Endodermal cell (in vitro differentiated cells): ENCODE measurements at regions not wholly inside any gene's neighbourhood (a gene's known extent, or its start where the extent isn't known, plus 50 kb on each side); places are given as distances from the start of the nearest gene placed in this dataset.

Experiments used
- DNase-seq: peaks from one replicate; pipeline ENCODE4 v3.0.0-alpha.2; 2017
- H3K27ac ChIP-seq: 2 replicates; pipeline ENCODE4 v1.5.1; 2013; ENCODE audit warnings: mild to moderate bottlenecking, low read depth, low read length, moderate library complexity
- H3K27me3 ChIP-seq: 2 replicates; pipeline ENCODE4 v1.6.1; 2013; ENCODE audit warnings: mild to moderate bottlenecking, low read length, moderate library complexity; ENCODE audit not compliant: insufficient read depth, control insufficient read depth, poor library complexity, severe bottlenecking
- H3K36me3 ChIP-seq: 2 replicates; pipeline ENCODE4 v1.7.0; 2013; ENCODE audit warnings: mild to moderate bottlenecking, low read length, moderate library complexity; ENCODE audit not compliant: control insufficient read depth, insufficient read depth
- H3K4me1 ChIP-seq: one replicate; pipeline ENCODE4 v1.7.0; 2013; ENCODE audit warnings: low read length; ENCODE audit not compliant: control insufficient read depth, insufficient read depth
- H3K4me3 ChIP-seq: 2 replicates; pipeline ENCODE4 v1.5.1; 2013; ENCODE audit warnings: mild to moderate bottlenecking, low read length, moderate library complexity
- H3K9ac ChIP-seq: 2 replicates; pipeline ENCODE4 v1.6.1; 2013; ENCODE audit warnings: mild to moderate bottlenecking, low read length, moderate library complexity; ENCODE audit not compliant: poor library complexity, severe bottlenecking; ENCODE audit errors: extremely low read depth
- H3K9me3 ChIP-seq: 2 replicates; pipeline ENCODE4 v1.6.1; 2013; ENCODE audit warnings: mild to moderate bottlenecking, low read length, moderate library complexity; ENCODE audit not compliant: control insufficient read depth
- H3K27ac Mint-ChIP-seq: 2 replicates; pipeline ENCODE4 v1.8.0; 2020; ENCODE audit warnings: mixed read lengths
- H3K27me3 Mint-ChIP-seq: 2 replicates; pipeline ENCODE4 v1.8.0; 2021; ENCODE audit warnings: mild to moderate bottlenecking, mixed read lengths; ENCODE audit not compliant: insufficient read depth
- H3K36me3 Mint-ChIP-seq: 2 replicates; pipeline ENCODE4 v1.8.0; 2020; ENCODE audit warnings: low read depth, mixed read lengths
- H3K4me1 Mint-ChIP-seq: 2 replicates; pipeline ENCODE4 v1.8.0; 2020; ENCODE audit warnings: mixed read lengths
- H3K4me3 Mint-ChIP-seq: 2 replicates; pipeline ENCODE4 v1.8.0; 2020; ENCODE audit warnings: mild to moderate bottlenecking, moderate library complexity, mixed read lengths
- H3K9me3 Mint-ChIP-seq: 2 replicates; pipeline ENCODE4 v1.8.0; 2020; ENCODE audit warnings: mild to moderate bottlenecking, mixed read lengths
- CTCF ChIP-seq: fragments of 200-600 bp; sonication (generic); conservative IDR thresholded peaks from 2 replicates; pipeline ENCODE4 v1.5.0; 2021; ENCODE audit warnings: antibody characterized with exemption, mild to moderate bottlenecking
- WGBS, 2 experiments: methylation state at CpG; one replicate each; pipeline versions ENCODE4 v1.1.5 to v1.1.7; 2013; ENCODE audit warnings: missing lambda C conversion rate in 2 of 2, mixed read lengths in 1 of 2; ENCODE audit not compliant: insufficient coverage in 1 of 2, insufficient read length in 1 of 2; 5-methylcytosine and 5-hydroxymethylcytosine counted together

GRCh38 chr1:229905652-229906051 lies 161.4 kb upstream of the GALNT2 start:
- H3K9me3 ChIP-seq, result no peaks in the 10 kb centered on the region
- H3K27me3 Mint-ChIP-seq, result peaks cover 6% of the 10 kb centered on the region

GRCh38 chr1:229907884-229908638 lies 159.0 kb upstream of the GALNT2 start:
- Histone ChIP-seq H3K36me3 (no peaks in the 10 kb centered on the region), H3K4me3 (no peak overlapping the region), H3K4me1 (no peaks in the 10 kb centered on the region), H3K9ac (no peak overlapping the region), H3K27ac (no peak overlapping the region), H3K27me3 (no peaks in the 10 kb centered on the region), H3K9me3 (no peaks in the 10 kb centered on the region)
- 73 to 88% methylated on average over 5 to 6 of the region's 7 CpGs for WGBS, 2 experiments
- no peak for TF ChIP-seq CTCF
- H3K27ac Mint-ChIP-seq, result no peak overlapping the region
- H3K36me3 Mint-ChIP-seq, result no peaks in the 10 kb centered on the region
- H3K9me3 Mint-ChIP-seq, result no peaks in the 10 kb centered on the region
- no peaks in the 10 kb centered on the region for H3K4me1 Mint-ChIP-seq
- peaks cover 6% of the 10 kb centered on the region for H3K27me3 Mint-ChIP-seq
- DNase-seq, result no peak
- no peak overlapping the region for H3K4me3 Mint-ChIP-seq

More at GRCh38 chr1:229905652-229906051, 161.4 kb upstream of the GALNT2 start:
- Histone ChIP-seq H3K9ac (no peak overlapping the region), H3K4me1 (no peaks in the 10 kb centered on the region), H3K36me3 (no peaks in the 10 kb centered on the region), H3K4me3 (no peak overlapping the region), H3K27ac (no peak overlapping the region), H3K27me3 (no peaks in the 10 kb centered on the region)
- TF ChIP-seq CTCF, result no peak
- H3K36me3 Mint-ChIP-seq, result no peaks in the 10 kb centered on the region
- H3K4me1 Mint-ChIP-seq, result no peaks in the 10 kb centered on the region
- H3K27ac Mint-ChIP-seq, result no peak overlapping the region
- DNase-seq, result no peak
- H3K4me3 Mint-ChIP-seq, result no peak overlapping the region
- peaks cover 2% of the 10 kb centered on the region for H3K9me3 Mint-ChIP-seq
- WGBS, 2 experiments, result 91% methylated on average over 1 of the region's 1 CpG; no CpG with 5 or more reads in 1 of the 2 experiments

- Mint-ChIP-seq H3K36me3 (no peaks in the 10 kb centered on the region), H3K4me3 (no peak overlapping the region), H3K9me3 (no peaks in the 10 kb centered on the region), H3K4me1 (no peaks in the 10 kb centered on the region), H3K27me3 (peaks cover 6% of the 10 kb centered on the region), H3K27ac (no peak overlapping the region)
- Histone ChIP-seq H3K9ac (no peak overlapping the region), H3K4me1 (no peaks in the 10 kb centered on the region), H3K27me3 (no peaks in the 10 kb centered on the region), H3K27ac (no peak overlapping the region), H3K36me3 (no peaks in the 10 kb centered on the region), H3K9me3 (no peaks in the 10 kb centered on the region), H3K4me3 (no peak overlapping the region)
- WGBS, 2 experiments, result 91 to 100% methylated on average over 2 to 4 of the region's 4 CpGs
- TF ChIP-seq CTCF, result no peak
- no peak for DNase-seq
These were observed 158.3 kb upstream of the GALNT2 start for GRCh38 chr1:229908689-229909088.
